ENCODE measurements at regions not wholly inside any gene's neighbourhood (a gene's known extent, or its start where the extent isn't known, plus 50 kb on each side); places are given as distances from the start of the nearest gene placed in this dataset.

DNA sequence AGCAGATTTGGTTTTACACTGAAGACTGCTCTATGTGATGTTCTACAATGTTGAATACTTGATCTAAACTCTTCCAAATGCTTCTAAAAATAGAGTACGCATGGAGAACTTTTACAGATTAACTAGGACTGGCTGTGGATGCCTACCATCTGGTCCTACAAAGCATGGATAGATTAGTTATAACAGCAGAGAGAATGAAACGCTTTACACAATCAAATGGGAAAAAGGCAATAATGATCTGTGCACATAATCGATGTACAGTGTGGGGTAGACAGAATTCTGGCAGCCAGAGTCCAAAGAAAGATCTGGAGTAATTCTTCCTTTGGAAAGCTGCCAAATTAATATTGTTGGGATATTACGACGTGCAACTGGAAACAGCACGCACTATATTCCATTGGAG, 1885.5 kb upstream of the PRR20A start:
- TF ChIP-seq, protein P1, sequence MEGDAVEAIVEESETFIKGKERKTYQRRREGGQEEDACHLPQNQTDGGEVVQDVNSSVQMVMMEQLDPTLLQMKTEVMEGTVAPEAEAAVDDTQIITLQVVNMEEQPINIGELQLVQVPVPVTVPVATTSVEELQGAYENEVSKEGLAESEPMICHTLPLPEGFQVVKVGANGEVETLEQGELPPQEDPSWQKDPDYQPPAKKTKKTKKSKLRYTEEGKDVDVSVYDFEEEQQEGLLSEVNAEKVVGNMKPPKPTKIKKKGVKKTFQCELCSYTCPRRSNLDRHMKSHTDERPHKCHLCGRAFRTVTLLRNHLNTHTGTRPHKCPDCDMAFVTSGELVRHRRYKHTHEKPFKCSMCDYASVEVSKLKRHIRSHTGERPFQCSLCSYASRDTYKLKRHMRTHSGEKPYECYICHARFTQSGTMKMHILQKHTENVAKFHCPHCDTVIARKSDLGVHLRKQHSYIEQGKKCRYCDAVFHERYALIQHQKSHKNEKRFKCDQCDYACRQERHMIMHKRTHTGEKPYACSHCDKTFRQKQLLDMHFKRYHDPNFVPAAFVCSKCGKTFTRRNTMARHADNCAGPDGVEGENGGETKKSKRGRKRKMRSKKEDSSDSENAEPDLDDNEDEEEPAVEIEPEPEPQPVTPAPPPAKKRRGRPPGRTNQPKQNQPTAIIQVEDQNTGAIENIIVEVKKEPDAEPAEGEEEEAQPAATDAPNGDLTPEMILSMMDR (IDR thresholded peaks at IDR 0.05): no peak
- no peak for TF ChIP-seq POLR2A (IDR thresholded peaks at IDR 0.05)
